NOMO-1 treated with DMSO at 0.1 percent for 48 hours (cell line): ENCODE measurements at regions not wholly inside any gene's neighbourhood (a gene's known extent, or its start where the extent isn't known, plus 50 kb on each side); places are given as distances from the start of the nearest gene placed in this dataset.

Source experiments
- DNase-seq: peaks from one replicate; lab custom pipeline; 2025; ENCODE audit not compliant: unreplicated experiment; lab: John Stamatoyannopoulos, UW

DNA sequence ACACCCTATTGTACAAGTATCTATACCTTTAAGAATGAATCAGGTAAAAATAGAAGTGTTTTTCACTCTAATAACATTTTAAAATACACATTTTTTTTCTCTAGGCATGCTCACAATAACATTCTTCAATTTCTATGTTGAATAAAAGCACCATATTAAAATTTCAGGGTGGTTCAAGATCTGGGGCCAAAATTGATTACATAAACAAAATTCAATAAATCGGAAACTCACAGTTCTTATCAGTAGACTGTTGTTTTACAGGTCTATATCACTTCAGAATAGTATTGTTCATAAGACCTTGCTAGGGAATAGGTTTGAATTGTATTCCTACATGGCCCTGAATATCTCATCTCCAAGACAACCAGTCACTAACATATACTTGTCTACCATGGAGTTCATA, 634.0 kb downstream of the SPOCK3 start:
- DNase-seq, result no peak

DNA sequence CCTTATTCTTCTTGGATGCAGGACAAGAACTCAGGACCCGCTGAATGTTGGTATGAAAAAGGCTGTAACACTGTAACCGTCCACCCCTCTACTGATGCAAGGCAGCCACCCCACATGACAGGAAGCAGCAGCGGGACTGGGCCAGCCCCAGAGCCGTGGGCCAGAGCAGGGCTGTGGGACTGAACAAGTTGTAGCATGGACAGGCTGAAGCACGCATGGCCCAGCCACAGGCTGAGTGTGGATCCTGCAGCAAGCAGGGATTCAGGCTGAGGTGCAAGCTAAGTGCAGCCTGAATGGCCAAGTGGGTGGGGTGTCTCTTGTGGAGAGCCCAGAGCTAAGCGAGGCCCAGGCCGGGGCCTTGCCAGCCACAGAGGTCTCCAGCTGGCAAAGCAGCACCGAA, 632.2 kb downstream of the SPOCK3 start:
- DNase-seq, result no peak

DNA sequence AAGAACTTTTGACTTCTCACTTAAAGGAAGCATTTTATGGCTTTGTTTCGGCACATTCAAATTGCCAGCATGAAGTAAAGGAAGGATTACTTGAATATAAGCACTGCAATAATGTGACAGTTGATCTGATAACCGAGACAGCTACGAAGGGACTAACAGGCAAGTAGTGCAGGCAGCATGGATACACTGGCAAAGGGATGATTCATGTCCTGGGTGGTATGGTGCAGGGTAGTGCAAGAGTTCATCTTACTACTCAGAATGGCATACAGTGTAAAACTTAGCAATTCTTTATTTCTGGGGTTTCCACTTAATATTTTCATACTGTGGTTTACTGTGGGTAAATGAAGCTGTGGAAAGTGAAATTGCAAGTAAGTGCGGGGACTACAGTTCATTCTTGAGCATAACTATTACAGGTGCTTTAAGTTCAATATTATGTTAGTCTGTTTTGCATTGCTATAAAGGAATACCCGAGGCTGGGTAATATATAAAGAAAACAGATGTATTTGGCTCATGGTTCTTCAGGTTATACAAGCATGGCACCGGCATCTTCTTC, 611.8 kb downstream of the SPOCK3 start:
- no peak for DNase-seq

DNA sequence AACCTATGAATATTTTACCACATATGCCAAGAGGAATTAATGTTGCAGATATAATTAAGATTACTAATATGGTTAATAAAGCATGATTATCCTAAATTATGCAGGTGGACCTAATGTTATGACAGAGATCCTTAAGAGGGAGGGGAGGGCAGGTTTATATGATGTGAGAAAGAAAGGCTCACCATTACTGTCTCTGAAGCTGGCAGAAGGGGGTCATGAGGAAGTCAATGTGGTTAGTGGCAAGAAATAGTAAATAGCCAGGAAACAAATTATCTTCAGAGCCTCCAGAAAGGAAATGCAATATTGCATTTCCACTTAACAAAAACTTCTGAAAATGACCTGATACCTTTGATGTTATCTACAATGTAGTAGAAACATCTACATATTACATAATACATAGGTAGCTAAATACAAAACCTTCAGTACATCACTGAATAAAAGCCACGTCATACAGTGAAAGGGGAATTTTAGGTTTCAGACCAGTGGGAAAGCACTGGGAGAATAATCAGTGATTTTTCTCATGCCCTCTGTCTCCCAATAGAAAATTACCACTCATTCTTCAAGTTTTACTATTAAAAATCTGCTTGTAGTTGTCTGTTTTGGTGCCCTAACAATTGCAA, 609.2 kb downstream of the SPOCK3 start:
- DNase-seq, result no peak

DNA sequence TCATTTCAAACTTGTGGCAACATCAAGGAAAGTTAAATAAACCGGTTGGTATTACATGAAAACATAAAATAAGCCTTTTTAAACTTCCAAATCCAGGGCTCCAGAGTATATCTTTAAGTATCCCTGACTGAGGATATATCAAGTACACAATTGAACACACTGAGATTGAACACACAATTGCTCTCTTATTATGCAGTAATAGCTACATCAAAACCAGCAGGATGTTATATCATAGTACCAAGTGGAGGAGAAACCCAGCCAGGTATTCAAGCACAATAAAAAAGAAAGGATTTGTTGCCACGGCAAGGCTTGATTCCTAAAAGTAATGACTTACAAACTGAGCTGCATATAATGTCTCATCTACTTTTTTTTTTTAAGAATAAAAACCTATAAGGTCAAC, 605.8 kb downstream of the SPOCK3 start:
- no peak for DNase-seq

DNA sequence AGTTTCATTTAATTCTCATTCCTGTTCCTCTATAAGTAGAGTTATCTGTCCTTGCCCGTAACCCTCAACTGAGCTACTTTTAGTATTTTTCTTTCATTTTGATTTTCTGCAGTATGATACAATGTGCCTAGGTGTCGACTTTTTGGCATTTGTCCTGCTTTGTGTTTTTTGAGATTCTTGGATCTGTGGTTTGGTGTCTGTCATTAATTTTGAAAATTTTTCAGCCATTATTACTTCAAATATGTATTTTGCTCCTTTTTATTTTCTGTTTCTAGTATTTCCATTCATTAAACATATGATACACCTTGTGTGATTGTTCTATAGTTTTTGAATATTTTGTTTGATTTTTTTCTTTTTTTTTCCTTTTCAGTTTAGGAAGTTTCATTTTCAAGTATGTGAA, 598.9 kb downstream of the SPOCK3 start:
- no peak for DNase-seq

DNA sequence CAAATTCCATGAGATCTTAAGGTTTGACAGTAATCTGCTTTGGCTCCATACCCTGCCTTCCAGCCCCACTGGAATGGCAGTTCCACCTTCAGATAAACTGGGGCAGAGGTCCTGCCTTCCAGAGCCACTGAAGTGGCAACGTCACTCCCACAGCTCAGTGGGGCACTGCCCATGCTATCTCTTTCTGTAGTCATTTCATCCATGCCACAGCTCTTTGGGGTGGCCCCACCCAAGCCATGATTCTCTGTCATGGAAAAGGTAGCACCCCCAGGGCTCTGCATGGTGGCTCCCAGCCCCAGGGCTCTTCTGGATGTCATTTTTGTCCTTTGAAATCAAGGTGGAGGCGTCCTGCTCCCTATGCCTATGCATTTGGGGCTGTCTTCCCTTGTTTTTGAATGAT, 596.5 kb downstream of the SPOCK3 start:
- no peak for DNase-seq

DNA sequence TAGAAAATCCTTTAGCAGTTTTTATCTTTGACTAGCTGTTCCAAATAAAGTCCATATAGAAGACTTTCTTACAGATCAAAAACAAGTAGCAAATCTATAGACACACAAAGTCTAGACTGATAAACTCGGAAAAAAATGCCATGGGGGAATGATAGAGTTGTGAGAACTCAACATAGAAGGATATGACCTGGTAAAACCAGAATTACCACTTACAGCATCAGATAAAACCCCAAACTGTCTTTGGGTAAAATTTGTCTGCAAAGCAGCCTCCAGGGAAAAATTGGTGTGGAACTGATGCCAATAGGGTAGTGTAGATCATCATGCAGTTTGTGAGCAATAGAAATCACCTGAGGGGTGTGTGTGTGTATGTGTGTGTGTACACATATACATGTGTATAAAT, 579.1 kb downstream of the SPOCK3 start:
- no peak for DNase-seq

DNA sequence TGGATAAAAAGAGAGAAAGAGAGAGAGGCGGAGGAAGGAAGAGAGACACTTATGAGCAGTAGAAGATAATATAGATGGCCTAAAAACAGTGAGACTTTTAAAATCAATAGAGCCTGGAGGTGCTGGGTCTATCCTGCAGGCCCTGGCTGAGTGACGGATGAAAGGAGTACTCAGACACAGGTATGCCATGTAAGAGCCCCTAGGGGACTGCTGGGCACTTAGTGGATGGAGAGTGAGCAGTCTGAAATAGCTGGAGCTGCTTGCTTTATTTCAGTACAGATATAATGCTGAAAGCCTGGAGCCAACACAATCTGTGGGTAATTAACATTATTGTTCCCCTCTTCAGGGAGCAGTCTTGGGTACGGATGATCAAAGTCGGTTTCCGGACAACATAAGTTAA, 578.6 kb downstream of the SPOCK3 start:
- DNase-seq, result no peak

DNA sequence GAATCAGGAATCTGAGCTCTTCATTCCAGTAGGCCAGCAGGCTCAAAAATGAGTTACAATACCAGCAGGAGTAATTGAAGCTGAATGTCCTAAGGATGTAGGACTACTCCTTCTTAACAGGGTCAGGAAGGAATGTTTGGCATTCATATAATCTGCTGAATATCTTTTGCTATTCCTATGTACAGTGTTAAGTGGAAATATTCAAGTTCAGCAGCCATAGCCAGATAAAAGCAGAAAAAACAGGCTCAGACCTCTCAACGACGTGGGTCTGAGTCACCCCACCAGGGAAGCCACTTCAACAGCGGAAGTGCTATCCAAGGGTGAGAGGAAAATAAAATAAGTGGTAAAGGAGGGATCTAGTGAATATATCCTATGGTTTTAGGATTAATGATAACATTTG, 577.0 kb downstream of the SPOCK3 start:
- DNase-seq, result no peak

DNA sequence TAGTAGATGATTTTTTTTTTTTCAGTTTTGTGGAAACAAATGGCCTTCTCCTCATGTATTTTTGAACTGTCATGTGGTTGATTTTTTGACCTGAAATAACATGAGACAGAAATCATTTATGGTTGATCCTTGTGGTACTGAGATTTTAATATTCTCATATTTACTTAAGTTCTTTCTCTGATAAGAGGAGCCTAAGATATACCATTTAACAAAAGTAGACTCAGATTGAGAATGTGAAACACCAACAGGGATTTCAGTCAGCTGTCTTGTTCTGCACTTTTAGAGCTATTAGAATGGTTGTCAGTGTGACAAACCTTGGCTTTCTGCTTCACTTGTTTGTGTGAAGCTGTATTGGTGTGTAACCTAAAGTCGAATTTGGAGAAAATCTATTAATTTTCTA, 575.7 kb downstream of the SPOCK3 start:
- no peak for DNase-seq

DNA sequence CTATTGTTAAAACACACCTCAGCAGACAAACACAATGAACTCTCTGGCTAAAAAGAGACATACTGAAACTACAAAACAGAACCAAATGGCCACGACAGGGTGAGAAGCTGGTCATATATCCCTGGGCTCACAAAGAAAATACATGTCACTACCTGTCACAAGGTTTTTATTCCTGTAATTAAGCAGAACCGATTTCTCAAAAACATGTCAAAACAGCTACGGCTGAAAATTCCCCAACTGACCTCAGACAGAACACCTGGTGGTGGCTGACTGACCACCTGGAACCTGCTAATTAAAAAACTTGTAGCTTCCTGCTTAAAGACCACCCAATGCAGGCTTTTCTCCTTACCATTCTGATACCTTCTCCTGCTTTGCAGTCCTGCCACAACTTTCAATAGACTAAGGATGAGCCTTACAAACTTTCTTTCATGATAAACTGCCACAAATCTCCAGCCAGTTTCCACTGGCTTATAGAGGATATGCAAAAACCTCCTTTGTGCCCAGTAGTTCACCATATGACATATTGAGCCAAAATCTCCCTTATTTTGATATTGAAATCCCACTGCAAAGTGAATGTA, 571.9 kb downstream of the SPOCK3 start:
- no peak for DNase-seq

DNA sequence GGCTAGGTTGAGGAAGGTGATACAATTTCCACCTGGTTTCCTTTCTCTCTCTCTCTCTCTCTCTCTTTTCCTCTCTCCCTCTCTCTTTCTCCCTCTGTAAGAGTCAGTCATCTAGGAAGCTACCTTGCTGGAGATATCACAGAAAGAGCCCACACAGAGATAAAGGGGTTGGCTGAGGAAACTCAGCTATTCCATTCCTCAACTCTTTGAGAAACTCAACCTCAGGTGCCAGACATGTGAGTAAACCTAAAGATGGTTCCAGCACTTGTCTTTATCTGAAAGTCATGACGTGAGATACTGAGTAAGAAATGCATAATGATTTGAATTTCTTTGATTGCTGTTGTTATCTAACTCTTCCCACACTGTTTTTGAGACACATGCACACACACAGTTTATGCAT, 564.0 kb downstream of the SPOCK3 start:
- no peak for DNase-seq

DNA sequence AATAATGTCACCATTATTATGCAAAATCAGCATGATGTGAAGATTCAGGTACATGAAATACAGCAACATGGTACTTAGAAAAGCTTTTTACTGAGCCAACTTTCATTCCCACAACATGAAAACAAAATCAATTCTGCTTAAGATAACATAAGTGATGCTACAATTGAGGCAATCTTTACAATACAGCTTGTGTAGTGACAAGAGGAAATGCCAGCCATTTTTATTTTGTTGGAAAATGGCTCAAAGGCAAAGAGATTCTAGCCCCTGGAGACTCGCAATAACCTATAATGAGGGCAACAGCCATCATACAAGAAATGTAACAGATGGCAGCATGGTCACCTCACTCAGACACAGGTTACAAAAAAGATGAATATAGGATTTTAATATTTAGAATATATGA, 560.4 kb downstream of the SPOCK3 start:
- DNase-seq, result no peak

DNA sequence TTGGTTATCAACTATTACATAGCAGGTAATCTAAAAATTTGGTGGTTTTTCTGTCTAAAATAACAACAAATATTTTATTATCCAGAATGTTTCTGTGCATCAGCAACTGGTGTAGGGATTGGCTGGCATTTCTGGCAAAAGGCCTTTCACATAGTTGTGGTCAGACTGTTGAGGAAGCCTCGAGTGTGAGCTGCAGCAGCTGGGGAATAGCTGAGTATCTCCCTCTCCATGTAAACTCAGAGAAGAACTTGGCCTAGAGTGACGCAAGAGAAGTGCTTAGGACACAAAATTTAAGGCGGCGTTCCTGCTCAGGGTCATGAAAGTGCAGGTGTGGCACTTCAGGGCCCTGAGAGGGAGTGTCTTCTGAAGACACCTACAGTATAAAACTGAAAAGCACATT, 558.9 kb downstream of the SPOCK3 start:
- no peak for DNase-seq

DNA sequence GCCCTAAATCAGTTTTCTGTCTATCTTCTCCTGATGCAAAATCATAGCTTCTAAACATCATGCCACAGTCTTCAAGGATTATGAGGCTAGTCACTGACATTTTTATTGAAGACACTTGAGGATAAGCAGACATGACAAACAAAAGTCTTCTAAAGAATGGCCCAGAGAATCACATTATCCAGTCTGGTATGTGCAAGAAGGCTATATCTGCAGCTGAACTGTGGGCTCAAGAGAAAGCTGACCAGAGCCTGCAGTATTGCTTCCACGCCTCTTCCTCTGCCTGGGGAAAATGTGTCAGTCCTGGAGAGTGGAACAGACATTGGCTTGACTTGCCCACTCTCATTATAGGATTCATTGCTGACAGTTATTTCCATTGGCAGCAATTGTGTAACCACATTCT, 553.5 kb downstream of the SPOCK3 start:
- DNase-seq, result no peak

DNA sequence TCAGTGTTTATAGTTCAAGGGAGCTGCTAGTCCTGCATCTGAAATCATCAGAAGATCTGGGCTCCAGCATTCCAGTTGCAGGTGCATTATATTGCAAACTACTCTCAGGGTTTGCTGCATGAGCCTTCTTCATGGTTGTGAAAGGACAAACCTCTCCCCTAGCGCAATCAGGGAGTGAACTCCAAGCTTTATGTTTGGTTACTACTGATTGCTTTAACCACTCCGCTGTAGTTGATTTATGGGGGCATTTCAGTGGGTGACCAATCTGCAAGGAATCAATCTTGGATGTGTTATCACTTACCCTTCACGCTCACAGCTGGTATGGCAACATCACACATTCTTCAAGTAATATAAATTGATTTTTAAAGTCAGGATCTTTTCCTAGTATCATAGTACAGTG, 552.1 kb downstream of the SPOCK3 start:
- DNase-seq, result no peak
